A549 (cell line): ENCODE measurements at regions not wholly inside any gene's neighbourhood (a gene's known extent, or its start where the extent isn't known, plus 50 kb on each side); places are given as distances from the start of the nearest gene placed in this dataset.

ENCODE experiments used
- EP300 ChIP-seq, 2 experiments: fragments of >200 bp; sonication (Bioruptor Twin); formaldehyde crosslinking; IDR thresholded peaks; 2 replicates in 1 of 2; 3 replicates in 1 of 2; pipeline ENCODE4 v1.6.1; 2016 to 2017
- NR3C1 ChIP-seq: fragments of >200 bp; sonication (Bioruptor Twin); formaldehyde crosslinking; IDR thresholded peaks from 3 replicates; pipeline ENCODE4 v1.6.1; 2017
- POLR2A ChIP-seq: IDR thresholded peaks from 2 replicates; pipeline ENCODE4 v1.6.1; 2012; ENCODE audit warnings: mild to moderate bottlenecking, low read length
- SMC3 ChIP-seq: fragments of >200 bp; sonication (Bioruptor Twin); formaldehyde crosslinking; IDR thresholded peaks from 3 replicates; pipeline ENCODE4 v1.6.1; 2018; ENCODE audit warnings: inconsistent platforms
- SREBF2 ChIP-seq: fragments of 450-650 bp; IDR thresholded peaks from 2 replicates; pipeline ENCODE4 v1.6.1; 2014; ENCODE audit warnings: mild to moderate bottlenecking, moderate library complexity
- TF ChIP-seq, protein P1 (sequence below): fragments of 200-600 bp; sonication (generic); IDR thresholded peaks from 2 replicates; pipeline ENCODE4 v1.6.1; 2016; ENCODE audit warnings: antibody characterized with exemption, mild to moderate bottlenecking, moderate library complexity
- TF ChIP-seq, protein P2 (sequence below): fragments of 250-450 bp; sonication (Bioruptor Pico); IDR thresholded peaks from 2 replicates; pipeline ENCODE4 v1.5.0; 2020; ENCODE audit warnings: low read depth, mild to moderate bottlenecking, moderate library complexity
- TF ChIP-seq, protein P3 (sequence below): fragments of 150-350 bp; IDR thresholded peaks from 2 replicates; pipeline ENCODE4 v1.6.1; 2014; ENCODE audit warnings: low read depth, mild to moderate bottlenecking, low read length
- TF ChIP-seq, protein P4 (sequence below): fragments of >200 bp; sonication (Bioruptor Twin); formaldehyde crosslinking; IDR thresholded peaks from 3 replicates; pipeline ENCODE4 v1.5.1; 2016
- TF ChIP-seq, protein P5 (sequence below): fragments of 450-650 bp; IDR thresholded peaks from 2 replicates; pipeline ENCODE4 v1.6.1; 2014; ENCODE audit warnings: antibody characterized with exemption

DNA sequence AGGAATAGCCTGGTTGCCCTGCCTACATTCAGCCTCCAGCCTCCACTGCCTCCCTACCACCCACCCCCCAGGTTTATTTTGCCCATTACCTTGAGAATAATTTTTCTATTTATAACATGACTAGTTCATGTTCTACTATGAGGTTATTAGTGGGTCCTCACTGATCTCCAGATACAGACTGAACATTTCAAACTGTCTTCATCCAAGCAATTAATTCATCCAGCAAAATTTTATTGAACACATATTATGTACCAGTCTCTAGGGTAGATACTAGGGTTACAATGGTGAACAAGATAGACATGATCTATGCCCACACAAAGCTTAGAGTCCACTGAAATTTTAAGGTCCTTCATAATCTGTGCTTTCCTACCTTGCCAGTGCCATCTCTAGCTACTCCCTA lies 51.6 kb upstream of the FHIP2A start:
- TF ChIP-seq POLR2A, result no peak
- no peak for TF ChIP-seq EP300 (IDR thresholded peaks at IDR 0.05)
- TF ChIP-seq, protein P1, sequence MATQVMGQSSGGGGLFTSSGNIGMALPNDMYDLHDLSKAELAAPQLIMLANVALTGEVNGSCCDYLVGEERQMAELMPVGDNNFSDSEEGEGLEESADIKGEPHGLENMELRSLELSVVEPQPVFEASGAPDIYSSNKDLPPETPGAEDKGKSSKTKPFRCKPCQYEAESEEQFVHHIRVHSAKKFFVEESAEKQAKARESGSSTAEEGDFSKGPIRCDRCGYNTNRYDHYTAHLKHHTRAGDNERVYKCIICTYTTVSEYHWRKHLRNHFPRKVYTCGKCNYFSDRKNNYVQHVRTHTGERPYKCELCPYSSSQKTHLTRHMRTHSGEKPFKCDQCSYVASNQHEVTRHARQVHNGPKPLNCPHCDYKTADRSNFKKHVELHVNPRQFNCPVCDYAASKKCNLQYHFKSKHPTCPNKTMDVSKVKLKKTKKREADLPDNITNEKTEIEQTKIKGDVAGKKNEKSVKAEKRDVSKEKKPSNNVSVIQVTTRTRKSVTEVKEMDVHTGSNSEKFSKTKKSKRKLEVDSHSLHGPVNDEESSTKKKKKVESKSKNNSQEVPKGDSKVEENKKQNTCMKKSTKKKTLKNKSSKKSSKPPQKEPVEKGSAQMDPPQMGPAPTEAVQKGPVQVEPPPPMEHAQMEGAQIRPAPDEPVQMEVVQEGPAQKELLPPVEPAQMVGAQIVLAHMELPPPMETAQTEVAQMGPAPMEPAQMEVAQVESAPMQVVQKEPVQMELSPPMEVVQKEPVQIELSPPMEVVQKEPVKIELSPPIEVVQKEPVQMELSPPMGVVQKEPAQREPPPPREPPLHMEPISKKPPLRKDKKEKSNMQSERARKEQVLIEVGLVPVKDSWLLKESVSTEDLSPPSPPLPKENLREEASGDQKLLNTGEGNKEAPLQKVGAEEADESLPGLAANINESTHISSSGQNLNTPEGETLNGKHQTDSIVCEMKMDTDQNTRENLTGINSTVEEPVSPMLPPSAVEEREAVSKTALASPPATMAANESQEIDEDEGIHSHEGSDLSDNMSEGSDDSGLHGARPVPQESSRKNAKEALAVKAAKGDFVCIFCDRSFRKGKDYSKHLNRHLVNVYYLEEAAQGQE, result no peak
- TF ChIP-seq, protein P2, sequence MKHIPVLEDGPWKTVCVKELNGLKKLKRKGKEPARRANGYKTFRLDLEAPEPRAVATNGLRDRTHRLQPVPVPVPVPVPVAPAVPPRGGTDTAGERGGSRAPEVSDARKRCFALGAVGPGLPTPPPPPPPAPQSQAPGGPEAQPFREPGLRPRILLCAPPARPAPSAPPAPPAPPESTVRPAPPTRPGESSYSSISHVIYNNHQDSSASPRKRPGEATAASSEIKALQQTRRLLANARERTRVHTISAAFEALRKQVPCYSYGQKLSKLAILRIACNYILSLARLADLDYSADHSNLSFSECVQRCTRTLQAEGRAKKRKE (CRISPR knock-in tag), result no peak
- no peak for TF ChIP-seq SREBF2
- TF ChIP-seq NR3C1, result no peak
- TF ChIP-seq, protein P3, sequence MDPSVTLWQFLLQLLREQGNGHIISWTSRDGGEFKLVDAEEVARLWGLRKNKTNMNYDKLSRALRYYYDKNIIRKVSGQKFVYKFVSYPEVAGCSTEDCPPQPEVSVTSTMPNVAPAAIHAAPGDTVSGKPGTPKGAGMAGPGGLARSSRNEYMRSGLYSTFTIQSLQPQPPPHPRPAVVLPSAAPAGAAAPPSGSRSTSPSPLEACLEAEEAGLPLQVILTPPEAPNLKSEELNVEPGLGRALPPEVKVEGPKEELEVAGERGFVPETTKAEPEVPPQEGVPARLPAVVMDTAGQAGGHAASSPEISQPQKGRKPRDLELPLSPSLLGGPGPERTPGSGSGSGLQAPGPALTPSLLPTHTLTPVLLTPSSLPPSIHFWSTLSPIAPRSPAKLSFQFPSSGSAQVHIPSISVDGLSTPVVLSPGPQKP, result no peak
- TF ChIP-seq, protein P4, sequence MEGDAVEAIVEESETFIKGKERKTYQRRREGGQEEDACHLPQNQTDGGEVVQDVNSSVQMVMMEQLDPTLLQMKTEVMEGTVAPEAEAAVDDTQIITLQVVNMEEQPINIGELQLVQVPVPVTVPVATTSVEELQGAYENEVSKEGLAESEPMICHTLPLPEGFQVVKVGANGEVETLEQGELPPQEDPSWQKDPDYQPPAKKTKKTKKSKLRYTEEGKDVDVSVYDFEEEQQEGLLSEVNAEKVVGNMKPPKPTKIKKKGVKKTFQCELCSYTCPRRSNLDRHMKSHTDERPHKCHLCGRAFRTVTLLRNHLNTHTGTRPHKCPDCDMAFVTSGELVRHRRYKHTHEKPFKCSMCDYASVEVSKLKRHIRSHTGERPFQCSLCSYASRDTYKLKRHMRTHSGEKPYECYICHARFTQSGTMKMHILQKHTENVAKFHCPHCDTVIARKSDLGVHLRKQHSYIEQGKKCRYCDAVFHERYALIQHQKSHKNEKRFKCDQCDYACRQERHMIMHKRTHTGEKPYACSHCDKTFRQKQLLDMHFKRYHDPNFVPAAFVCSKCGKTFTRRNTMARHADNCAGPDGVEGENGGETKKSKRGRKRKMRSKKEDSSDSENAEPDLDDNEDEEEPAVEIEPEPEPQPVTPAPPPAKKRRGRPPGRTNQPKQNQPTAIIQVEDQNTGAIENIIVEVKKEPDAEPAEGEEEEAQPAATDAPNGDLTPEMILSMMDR, result no peak
- TF ChIP-seq, protein P5, sequence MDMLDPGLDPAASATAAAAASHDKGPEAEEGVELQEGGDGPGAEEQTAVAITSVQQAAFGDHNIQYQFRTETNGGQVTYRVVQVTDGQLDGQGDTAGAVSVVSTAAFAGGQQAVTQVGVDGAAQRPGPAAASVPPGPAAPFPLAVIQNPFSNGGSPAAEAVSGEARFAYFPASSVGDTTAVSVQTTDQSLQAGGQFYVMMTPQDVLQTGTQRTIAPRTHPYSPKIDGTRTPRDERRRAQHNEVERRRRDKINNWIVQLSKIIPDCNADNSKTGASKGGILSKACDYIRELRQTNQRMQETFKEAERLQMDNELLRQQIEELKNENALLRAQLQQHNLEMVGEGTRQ, result no peak
- TF ChIP-seq SMC3, result no peak
